ENCODE measurements at regions not wholly inside any gene's neighbourhood (a gene's known extent, or its start where the extent isn't known, plus 50 kb on each side); places are given as distances from the start of the nearest gene placed in this dataset.

- Histone ChIP-seq H3K27me3 (no peaks in the 10 kb centered on the region), H3K27ac (no peak overlapping the region), H3K36me3 (no peaks in the 10 kb centered on the region), H3K9me3 (no peaks in the 10 kb centered on the region), H3K4me3 (ENCODE audit: low read depth in 1 of 2, low read length in 1 of 2) (no peak overlapping the region), H3K4me1 (ENCODE audit: control insufficient read depth in 1 of 2, insufficient read depth in 1 of 2, low read depth in 1 of 2, low read length in 1 of 2) (no peaks in the 10 kb centered on the region)
- no peak for TF ChIP-seq CTCF (IDR thresholded peaks at IDR 0.05)
Measured at GRCh38 chr13:50574731-50575130, 268.8 kb downstream of the DLEU7 start.

GRCh38 chr13:50575138-50575537 lies 268.4 kb downstream of the DLEU7 start:
- Histone ChIP-seq H3K4me1 (ENCODE audit: control insufficient read depth in 1 of 2, insufficient read depth in 1 of 2, low read depth in 1 of 2, low read length in 1 of 2) (no peaks in the 10 kb centered on the region), H3K27ac (no peak overlapping the region), H3K27me3 (no peaks in the 10 kb centered on the region), H3K4me3 (ENCODE audit: low read depth in 1 of 2, low read length in 1 of 2) (no peak overlapping the region), H3K9me3 (no peaks in the 10 kb centered on the region), H3K36me3 (no peaks in the 10 kb centered on the region)
- TF ChIP-seq CTCF (IDR thresholded peaks at IDR 0.05), result no peak

GRCh38 chr13:50576156-50576555 lies 267.3 kb downstream of the DLEU7 start:
- no peak for TF ChIP-seq CTCF (IDR thresholded peaks at IDR 0.05)
- no peaks in the 10 kb centered on the region for H3K4me1 ChIP-seq (ENCODE audit: control insufficient read depth in 1 of 2, insufficient read depth in 1 of 2, low read depth in 1 of 2, low read length in 1 of 2)
- H3K36me3 ChIP-seq, result no peaks in the 10 kb centered on the region
- no peaks in the 10 kb centered on the region for H3K27me3 ChIP-seq
- H3K4me3 ChIP-seq (ENCODE audit: low read depth in 1 of 2, low read length in 1 of 2), result no peak overlapping the region
- H3K27ac ChIP-seq, result no peak overlapping the region
- H3K9me3 ChIP-seq, result no peaks in the 10 kb centered on the region

GRCh38 chr13:50577806-50578205 lies 265.7 kb downstream of the DLEU7 start:
- Histone ChIP-seq H3K36me3 (no peaks in the 10 kb centered on the region), H3K9me3 (no peaks in the 10 kb centered on the region), H3K27me3 (no peaks in the 10 kb centered on the region), H3K4me1 (ENCODE audit: control insufficient read depth in 1 of 2, insufficient read depth in 1 of 2, low read depth in 1 of 2, low read length in 1 of 2) (no peaks in the 10 kb centered on the region), H3K4me3 (ENCODE audit: low read depth in 1 of 2, low read length in 1 of 2) (no peak overlapping the region), H3K27ac (no peak overlapping the region)
- TF ChIP-seq CTCF (IDR thresholded peaks at IDR 0.05), result no peak

GRCh38 chr13:50580684-50581305 lies 262.7 kb downstream of the DLEU7 start:
- Histone ChIP-seq H3K27ac (no peak overlapping the region), H3K4me1 (ENCODE audit: control insufficient read depth in 1 of 2, insufficient read depth in 1 of 2, low read depth in 1 of 2, low read length in 1 of 2) (no peaks in the 10 kb centered on the region), H3K36me3 (no peaks in the 10 kb centered on the region), H3K4me3 (ENCODE audit: low read depth in 1 of 2, low read length in 1 of 2) (no peak overlapping the region), H3K9me3 (no peaks in the 10 kb centered on the region), H3K27me3 (no peaks in the 10 kb centered on the region)
- no peak for TF ChIP-seq CTCF (IDR thresholded peaks at IDR 0.05)
